CD4-positive, alpha-beta T cell treated with Interleukin-12 subunit alpha and Interleukin-12 subunit beta, for 1 hour (primary cell): ENCODE measurements at regions not wholly inside any gene's neighbourhood (a gene's known extent, or its start where the extent isn't known, plus 50 kb on each side); places are given as distances from the start of the nearest gene placed in this dataset.

Source experiments
- DNase-seq: peaks from one replicate; pipeline ENCODE4 v3.0.0-alpha.2; 2020

DNA sequence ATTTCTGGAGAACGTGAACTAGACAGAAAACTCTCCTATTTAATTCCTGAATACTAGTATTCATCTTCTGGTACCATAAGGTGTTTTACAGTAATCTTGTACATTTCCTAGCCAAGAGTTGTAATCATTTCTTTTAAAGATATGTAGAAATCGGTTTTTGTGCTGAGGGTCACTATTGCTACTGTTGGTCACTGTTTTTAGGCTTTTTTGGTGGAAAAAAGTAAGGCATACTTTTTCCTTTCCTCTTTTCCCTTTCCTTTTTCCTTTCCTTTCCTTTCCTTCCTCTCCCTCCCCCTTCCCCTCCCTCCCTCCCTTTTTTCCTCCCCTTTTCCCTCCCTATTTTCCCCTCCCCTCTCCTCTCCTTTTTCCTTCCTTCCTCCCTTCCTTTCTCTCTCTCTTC lies 706.4 kb upstream of the GOT2 start:
- DNase-seq, result no peak

DNA sequence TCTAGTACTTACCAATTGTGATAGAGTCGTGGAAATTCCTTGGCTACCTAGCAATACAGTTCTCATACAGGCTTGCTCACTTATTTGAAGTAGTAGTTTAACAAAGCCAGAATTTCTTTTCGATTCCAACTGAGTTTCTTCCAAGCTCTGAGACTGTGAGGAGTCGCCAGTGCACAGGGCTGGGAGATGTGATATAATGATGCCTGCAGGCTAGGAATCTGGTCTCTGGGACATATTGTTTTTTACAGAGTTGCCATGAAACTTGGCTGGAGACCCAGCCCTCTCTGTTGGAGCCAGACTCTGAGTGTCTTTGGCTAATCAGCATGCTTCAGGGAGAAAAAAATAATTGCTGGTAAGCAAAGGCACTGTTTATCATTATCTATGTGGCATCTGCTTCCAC lies 698.8 kb upstream of the GOT2 start:
- no peak for DNase-seq

GRCh38 chr16:59432276-59432675 lies 698.2 kb upstream of the GOT2 start:
- DNase-seq, result no peak

- no peak for DNase-seq
These were observed 690.7 kb upstream of the GOT2 start for GRCh38 chr16:59424714-59425273.

DNA sequence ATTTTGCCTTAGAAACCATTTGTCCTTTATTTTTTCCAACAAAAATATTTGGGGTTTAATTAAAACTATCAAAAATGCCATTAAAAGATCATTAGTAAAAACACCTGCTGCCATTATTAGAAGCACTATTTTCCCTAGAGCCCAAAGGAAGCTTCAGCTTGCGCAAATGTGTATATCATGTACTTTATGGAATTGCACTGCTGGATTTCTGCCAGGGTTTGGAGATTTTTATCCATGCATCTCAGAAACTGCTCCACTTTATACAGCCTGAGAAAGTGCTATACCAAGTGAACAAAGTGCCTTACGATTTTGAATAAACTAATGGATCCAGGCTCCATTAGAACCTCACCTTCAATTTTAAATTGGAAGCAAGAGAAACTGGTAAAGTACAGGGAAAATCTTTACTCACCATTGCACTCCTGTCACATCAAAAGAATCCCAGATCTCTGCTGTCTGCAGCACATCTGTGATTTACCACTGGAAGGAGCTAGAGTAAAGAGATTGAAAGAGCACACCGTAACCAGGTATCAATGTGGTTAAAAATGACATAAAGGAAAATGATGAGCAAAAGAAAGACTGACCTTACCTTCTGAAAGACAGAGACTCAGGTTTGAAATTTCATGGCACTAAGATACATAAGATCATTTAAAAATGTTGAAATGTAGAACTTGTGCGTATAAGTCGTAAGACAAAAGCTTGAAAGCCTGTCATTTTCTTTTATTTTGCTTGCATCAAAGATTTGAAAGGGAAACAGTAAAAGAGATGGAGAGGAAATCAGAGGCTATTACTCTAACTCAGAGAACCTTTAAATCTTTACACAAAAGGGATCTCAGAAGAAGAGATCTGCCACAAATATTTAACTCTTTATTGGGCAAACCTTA lies 678.1 kb upstream of the GOT2 start:
- DNase-seq, result no peak

DNA sequence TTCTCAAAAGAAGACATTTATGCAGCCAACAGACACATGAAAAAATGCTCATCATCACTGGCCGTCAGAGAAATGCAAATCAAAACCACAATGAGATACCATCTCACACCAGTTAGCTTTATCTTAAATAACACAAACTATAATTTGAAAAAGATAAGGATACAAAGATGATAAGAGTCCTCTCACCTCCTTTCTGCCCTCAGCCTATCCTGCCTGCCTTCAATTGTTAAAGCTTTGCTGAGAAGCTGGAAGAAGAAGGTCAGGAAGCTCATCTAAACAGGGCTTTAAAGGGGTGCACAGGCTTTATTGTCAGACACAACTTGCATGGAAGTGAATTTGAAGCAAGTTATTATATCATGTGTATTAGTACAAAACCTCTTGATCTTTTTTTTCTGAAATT lies 676.3 kb upstream of the GOT2 start:
- no peak for DNase-seq

DNA sequence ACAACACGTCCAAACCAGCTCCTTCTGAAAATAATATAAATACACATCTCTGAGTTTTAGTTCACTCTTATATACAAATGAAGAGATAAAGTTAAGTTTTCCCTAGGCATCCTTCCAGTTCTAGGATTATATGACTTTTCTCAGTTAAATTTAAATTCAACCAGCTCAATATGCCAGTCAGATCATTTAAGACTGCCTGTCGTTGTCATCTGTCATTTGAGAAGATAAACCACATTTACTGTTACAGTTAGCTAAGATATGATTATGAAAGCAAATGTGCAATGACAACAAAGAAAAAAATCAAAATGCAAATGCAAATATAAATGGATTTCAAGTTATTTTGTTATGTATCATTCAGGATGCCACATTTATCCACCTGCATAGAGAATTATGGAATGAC lies 671.7 kb upstream of the GOT2 start:
- DNase-seq, result no peak

GRCh38 chr16:59404509-59404908 lies 670.4 kb upstream of the GOT2 start:
- no peak for DNase-seq

GRCh38 chr16:59400830-59401229 lies 666.7 kb upstream of the GOT2 start:
- DNase-seq, result no peak

DNA sequence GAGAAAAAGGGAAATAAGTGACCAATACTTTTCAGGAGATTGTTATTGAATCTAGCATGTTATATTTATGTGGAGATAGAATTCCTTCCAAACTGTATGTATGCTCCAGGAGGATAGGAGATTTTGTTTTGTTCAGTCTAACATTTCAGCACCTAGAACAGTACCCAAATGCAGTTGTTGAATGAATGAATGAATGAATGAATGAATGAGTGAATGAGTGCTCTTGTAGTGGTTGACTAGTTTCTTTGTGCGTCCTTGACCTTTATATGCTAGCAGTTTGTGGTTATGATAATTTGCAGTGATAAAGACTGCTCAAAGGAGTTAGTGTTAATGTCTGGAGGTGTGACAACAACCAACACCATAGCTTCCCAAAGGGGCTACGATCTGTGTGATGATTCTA lies 663.5 kb upstream of the GOT2 start:
- DNase-seq, result no peak

GRCh38 chr16:59394526-59394925 lies 660.4 kb upstream of the GOT2 start:
- no peak for DNase-seq

- DNase-seq, result no peak
These were observed 658.8 kb upstream of the GOT2 start for GRCh38 chr16:59392911-59393310.

- DNase-seq, result no peak
These were observed 657.7 kb upstream of the GOT2 start for GRCh38 chr16:59391617-59392364.

DNA sequence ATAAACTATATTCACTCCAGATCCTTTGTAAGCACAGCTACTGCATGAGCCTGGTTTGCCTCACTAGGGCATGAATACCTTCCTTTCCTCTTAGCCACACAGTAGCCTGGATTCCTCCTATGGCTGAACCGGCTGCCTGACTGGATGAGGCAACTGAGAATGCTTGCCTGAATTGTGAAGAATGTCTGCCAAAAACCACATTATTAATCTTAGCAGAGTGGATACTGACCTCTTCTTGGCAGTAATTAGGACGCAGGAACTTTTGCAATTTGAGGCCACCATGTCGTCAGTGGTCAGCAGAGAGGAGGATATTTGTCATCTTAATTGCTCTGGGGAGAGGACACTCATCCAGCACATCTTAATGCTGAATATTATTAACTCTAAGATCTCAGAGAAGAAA lies 651.8 kb upstream of the GOT2 start:
- no peak for DNase-seq

- no peak for DNase-seq
These were observed 651.4 kb upstream of the GOT2 start for GRCh38 chr16:59385491-59385890.

GRCh38 chr16:59373632-59374031 lies 639.5 kb upstream of the GOT2 start:
- no peak for DNase-seq

- DNase-seq, result no peak
These were observed 636.6 kb upstream of the GOT2 start for GRCh38 chr16:59370717-59371116.

GRCh38 chr16:59369523-59369922 lies 635.4 kb upstream of the GOT2 start:
- no peak for DNase-seq

- DNase-seq, result no peak
These were observed 634.5 kb upstream of the GOT2 start for GRCh38 chr16:59368586-59368985.

DNA sequence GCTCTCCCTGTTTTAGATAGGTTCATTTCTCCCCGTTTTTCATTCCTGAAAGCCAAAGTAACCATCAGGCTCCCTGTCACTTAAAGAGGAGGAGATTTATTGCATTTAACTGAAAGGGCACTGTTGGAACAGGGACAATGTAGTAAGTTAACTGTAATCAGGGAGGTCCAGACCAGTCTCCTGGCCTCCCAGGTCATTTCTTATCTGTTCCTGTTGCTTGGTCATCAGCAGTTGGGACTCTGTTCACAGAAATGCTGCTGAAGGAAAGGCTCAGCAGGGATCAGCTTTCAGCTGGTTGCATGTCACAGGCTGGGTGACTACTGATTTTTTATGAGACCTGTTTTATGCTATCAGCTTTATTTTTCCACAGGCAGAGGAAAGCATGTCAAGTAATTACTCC lies 622.6 kb upstream of the GOT2 start:
- no peak for DNase-seq

DNA sequence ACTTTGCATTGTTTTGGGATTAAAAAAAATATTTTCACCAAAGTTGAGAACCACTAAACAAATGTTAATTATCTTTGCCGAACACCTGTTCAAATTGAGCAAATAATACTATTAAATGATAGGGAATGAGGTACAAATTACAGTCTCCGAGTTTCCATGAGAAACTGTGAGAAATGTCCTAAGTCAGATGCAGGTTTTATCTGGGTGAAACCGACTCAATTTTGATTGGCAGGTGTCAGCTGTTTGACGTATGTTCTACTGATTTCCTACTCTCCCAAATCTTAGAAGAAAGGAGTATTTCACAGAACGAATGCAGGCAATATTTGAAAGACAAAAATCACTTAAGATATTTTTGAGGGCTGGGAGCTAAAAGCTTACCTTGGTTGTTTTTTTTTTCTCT lies 622.0 kb upstream of the GOT2 start:
- DNase-seq, result no peak

DNA sequence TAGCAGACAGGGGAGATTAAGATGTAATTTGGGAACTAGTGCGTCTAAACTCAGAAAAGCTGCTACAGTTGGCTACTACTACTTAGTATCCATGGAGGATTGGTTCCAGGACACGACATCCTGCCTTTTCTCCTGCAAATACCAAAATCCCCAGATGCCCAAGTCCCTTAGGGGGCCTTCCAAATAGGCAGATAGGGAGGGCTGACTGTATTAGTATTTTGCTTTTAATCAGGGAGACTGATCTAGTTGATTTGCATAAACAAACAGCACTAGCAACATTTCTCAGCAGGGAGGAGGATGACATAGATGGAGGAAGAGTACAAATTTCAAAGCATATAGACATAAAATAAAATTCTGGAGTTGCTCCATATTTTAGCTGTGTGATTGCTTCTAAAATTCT lies 621.6 kb upstream of the GOT2 start:
- no peak for DNase-seq

DNA sequence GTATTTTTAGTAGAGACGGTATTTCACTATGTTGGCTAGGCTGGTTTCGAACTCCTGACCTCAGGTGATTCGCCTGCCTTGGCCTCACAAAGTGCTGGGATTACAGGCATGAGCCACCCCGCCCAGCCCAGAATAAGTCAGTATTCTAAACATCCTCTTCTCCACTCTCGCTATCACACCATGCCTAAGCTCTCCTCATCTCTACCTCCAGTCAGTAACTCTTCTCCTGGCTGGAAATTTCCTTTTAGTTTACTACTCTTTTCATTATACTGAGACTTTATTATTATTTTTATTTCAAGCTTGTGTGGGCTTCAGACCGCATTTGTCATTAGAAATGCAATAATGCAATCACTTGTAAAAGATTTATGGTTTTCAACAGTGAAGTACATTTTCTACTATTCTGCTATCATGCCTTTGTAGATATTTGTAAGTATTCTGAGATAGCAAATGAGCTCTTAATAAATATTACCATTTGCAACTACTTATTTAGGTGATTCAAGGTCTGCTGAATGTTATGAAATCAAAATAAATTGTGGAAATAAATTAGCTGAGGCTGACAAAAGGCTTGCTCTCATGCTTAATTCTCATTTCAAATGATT lies 617.3 kb upstream of the GOT2 start:
- DNase-seq, result no peak

GRCh38 chr16:59350670-59351069 lies 616.6 kb upstream of the GOT2 start:
- DNase-seq, result no peak
